Dedifferentiated amniotic fluid mesenchymal stem cell (primary cell): ENCODE measurements at regions not wholly inside any gene's neighbourhood (a gene's known extent, or its start where the extent isn't known, plus 50 kb on each side); places are given as distances from the start of the nearest gene placed in this dataset.

Experiments
- DNase-seq: peaks from one replicate; pipeline ENCODE4 v3.0.0-alpha.2; 2016; ENCODE audit errors: extremely low spot score

DNA sequence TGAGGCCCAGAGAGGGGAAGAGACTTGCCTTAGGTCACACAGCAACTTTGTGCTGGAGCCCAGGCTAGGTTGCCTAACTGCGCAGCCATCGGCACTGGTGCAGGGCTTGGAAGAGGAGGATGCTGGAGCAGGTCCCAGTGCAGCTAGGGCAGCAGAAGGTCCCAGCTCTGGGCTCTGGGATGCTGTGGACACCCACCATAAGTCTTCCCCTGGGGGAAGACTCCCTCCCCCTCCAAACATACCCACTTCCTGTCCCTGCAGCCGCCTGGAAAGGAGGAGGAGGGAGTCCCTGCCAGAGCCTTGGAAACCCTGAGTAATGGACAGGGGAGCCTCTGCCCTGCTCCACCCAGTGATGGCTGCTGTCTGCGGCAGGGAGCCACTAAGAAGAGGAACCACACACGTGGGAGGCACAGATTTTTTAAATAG lies 93.6 kb downstream of the NCR2 start:
- no peak for DNase-seq

DNA sequence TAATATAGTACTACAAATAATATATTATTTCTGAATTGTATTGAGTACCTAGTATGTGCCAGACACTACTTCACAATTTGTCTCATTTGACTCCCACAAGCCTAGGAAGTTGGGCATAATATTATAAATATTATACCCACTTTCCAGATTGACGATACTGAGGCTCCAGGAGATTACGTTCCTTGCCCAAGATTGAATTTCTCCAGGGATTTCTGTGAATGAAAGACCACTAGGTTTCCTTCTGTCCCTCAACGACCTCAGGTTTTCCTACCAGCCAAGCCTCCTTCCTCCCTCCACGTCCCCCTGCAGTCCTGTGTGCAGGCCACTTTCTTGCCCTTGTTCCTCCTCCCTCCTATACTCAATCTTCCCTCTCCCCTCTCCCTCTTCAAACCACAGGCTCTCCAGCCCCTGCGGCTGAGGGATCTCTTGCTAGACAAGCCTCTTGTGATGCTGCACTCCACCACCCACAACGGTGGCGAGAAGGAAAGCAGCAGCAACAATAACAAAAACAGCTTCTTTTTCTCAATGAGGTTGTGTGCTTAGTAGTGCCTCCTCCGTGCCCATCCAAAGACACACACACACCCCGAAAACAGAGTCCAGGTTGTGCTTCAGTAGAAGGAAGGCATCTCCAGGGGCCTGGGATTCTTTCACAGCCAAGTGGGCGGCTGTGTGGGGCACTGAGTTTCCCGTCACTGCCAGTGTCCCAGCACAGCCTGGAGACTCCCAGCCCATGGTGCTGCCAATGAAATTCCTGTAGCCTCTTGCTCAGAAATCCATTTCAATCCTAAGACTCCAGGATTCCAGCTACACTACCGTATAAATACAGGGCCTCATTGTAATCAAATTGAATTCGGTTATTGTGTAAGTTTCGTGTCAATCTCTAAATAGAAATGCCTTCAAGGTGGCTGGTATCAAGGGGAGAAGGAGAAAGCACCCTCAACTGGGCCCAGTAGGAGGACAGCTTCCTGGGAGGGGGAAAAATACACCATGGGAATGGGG lies 94.4 kb downstream of the NCR2 start:
- DNase-seq, result no peak

DNA sequence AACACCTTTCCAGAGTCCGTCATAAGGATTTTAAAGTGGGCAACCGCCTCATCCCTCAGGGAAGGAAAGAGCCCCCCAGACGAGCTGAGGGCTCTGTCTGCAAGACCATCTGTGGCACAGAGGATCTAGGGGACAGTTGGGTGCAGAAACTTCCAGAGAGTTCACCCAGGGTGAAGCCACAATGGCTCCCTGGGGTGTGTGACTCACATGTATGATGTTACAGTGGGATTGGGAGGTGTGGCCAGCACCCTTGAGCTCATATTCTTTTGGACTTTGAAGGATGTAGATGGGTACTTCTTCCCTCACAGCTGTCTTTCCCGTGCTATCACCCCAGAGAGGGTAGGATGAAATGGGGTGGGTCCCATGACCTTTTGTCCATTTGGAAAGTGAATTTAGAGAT lies 95.5 kb downstream of the NCR2 start:
- no peak for DNase-seq

DNA sequence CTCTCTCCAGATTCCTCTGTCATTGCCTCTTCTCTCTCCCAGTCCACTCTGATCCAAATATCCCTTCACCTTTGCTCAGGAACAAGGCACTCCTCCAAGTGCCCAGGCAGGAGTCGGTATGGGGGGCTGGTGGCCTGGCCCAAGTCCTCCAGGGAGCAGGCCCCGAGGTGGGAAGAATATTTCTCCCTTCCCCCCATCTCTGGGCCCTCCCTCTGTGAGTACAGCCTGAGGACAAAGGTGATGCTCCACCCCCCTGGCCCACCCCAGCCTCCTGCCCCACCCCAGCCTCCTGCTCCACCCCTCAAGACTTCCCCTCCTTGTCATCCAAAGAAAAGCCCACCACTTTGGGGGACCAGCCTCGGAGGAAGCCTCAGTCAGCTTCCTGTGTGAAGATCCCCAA lies 96.9 kb downstream of the NCR2 start:
- DNase-seq, result no peak

DNA sequence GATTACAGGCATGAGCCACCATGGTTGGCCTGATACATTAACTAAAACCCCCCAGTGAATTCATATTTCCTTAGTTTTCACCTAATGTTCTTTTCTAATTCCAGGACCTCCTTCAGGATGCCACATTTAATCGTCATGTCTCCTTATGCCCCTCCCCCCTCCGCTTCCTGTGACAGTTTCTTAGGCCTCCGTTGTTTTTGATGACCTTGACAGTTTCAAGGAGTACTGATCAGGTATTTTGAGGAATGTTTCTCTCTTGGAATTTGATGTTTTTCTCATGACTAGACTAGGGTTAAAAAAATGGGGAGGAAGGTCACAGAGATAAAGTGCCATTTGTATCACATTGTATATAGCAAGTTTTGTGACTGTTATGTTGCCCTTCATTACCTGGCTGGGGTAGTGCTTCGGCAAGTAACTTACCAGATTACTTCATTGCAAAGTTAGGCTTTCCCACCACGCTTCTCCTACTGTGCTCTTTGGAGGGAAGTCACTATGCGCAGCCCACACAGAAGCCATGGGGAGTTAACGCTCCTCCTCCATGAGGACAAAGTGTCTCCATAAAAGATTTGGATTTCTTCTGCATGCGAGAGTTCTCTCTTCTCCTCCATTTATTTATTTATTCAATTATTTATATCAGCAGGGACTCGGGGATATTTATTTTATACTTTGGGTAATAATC lies 99.5 kb downstream of the NCR2 start:
- DNase-seq, result no peak

DNA sequence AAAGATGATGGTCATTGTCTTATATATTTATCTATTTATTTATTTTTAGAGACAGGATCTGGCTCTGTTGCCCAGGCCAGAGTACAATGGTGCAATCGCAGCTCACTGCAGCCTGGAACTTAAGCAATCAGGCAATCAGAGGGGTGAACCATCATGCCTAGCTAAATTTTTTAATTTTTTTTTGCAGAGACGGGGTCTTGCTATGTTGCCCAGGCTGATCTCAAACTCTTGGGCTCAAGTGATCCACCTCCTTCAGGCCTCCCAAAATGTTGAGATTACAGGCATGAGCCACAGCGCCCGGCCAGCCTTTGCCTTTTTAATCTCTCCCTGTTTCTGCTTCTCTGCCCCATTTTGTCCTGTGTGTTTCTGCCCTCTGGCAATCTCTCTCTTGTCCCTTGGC lies 102.2 kb downstream of the NCR2 start:
- DNase-seq, result no peak

DNA sequence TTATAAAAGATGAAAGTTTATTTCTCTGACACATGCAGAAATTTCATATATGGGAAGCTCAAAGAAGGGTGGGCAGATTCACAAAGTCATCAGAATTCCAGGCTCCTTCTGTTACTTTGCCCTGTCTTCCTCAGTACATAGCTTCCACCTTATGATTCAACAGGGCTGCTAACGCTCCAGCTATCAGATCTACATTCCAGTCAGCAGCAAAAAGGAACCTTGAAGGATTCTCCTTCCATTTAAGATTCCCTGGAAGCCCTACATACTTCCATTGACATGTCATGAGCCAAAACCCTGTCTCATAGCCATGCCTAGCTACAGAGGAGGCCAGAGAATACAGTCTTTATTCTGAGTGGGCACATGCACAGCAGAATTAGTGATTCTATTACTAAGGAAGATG lies 103.3 kb downstream of the NCR2 start:
- no peak for DNase-seq

DNA sequence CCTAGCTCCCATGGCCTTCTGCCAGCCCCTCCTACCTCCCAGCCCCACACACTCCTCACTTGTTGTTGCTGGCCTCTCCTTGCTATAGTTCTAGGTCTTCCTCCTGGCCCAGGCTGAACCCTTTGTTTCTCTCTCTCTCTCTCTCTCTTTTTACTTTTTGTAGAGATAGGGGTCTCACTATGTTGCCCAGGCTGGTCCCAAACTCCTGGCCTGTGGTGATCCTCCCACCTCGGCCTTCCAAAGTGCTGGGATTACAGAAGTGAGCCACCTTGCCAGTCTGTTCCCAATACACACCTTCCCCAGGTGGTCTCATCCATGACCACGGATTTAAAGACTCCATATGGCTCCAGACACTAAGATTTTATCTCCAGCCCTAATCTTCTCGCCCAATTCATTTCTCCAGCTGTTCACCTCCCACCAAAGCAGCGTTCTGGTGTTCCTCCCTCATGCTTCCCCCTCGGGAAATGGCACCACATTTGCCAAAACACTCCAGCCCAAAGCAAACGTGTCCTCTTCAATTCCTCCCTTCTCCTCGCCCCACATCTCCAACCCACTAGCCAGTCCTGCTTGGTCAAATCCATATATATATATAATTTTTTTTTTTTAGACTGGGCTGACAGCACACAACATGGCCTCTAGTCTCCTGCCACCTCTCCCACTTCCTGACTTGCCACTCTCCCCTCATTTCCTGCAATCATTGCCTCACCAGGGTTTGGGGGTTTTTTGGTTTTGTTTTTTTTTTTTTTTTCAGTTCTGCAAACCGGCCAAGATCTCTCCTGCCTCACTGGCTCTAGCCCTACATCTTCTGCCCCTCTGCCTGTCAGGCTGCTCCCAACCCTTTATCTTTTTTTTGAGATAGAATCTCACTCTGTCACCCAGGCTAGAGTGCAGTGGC lies 104.4 kb downstream of the NCR2 start:
- DNase-seq, result no peak

DNA sequence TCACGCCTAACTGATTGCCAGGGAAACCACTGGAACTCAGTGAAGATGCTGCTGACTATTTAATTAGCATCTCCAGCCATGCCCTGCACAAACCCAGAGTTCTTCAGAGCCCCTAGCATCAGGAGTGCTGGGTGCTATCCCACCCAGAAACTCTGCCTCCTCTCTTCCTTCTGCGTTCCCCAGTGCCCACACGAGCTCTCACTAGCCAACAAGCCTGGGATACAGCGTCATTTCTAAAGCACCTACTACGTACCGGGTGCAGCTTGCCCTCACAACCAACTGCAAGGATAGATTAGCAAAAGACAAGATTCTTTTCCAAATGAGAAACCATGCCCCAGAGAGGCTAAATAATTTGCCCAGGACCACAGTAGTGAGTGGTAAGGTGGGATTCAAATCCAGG lies 105.2 kb upstream of the FOXP4 start:
- no peak for DNase-seq

DNA sequence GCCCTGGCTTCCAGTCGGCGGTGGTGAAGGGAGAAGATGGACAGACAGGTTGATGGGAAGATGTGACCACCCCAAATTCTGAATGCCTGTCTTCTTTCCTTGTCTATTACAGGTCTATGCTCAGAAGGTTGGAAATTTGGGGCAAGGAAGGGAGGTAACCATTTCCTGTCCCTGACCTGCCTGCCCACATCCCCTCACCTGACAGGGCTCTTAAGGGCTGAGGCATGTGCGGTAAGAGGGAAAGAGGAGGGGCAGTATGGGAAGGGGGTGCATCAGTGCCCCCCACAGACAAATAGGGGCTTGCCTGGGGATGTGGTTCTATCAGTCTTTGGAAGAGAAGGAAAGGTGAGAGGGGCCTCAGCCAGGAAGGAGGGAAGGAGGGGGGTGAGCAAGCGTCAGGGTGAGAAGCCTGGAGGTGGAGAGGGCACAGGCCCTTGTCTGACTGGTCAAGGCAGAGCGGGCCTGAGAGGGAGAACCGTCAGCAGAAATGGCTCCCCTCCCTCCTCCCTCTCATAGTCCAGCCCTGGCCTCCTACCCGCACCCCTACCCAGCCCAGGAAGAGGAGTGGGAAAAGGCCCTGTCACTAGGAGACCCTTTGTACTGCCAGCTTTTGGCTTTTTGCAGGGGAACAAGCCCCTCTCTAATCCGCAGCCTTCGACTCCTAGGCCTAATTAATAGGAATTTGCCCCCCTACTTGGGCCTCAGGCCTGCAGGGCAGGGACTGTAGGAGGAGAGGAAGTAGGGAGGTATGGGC lies 104.4 kb upstream of the FOXP4 start:
- DNase-seq, result no peak

DNA sequence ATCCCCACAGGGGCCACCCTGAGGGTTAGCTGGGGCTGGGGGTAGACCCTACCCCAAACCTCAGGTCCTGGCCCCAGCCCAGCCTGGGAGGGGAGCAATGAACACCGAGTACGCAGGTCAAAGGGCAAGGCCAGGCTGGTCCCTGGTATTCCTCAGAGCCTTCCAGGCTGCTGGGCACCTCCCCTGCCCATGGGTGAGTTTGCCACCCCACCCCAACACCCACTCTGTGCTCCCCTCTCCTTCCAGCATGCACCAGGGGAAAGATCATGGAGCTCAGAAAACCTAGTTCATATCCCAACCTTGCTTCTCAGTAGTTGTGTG lies 103.9 kb upstream of the FOXP4 start:
- DNase-seq, result no peak

DNA sequence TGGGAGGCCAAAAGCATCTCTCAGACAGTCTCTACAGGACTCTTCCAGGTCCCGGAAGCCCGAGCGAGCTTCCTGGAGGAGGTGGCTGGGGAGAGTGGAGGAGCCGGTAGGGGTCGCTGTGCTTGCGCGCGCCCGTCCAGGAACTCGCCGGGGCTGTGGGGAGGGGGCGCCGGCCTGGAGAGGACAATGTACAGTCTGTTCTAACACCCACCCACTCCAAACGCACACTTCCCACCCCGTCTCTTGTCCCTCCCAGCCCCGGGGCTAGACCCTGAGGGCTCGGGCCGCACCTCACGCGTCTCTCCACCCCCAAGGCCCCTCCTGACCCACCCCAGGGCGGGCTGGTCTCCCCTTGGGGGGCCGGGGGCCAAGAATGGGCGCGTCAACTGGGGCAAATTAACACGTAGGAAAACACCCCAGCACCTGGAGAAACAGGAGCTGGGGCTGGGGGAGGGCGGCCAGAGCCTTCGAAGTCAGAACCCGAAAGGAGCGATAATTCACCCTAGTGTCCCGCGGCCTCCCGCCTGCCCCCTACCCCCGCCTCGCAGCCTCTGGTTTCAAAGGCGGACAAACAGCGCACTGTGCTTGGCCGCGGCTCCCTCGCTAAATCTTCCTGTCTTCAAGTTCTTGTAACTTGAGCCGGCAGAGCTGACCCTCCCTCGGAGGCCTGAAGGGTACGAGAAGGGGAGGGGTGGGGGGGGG lies 103.2 kb upstream of the FOXP4 start:
- DNase-seq, result no peak

DNA sequence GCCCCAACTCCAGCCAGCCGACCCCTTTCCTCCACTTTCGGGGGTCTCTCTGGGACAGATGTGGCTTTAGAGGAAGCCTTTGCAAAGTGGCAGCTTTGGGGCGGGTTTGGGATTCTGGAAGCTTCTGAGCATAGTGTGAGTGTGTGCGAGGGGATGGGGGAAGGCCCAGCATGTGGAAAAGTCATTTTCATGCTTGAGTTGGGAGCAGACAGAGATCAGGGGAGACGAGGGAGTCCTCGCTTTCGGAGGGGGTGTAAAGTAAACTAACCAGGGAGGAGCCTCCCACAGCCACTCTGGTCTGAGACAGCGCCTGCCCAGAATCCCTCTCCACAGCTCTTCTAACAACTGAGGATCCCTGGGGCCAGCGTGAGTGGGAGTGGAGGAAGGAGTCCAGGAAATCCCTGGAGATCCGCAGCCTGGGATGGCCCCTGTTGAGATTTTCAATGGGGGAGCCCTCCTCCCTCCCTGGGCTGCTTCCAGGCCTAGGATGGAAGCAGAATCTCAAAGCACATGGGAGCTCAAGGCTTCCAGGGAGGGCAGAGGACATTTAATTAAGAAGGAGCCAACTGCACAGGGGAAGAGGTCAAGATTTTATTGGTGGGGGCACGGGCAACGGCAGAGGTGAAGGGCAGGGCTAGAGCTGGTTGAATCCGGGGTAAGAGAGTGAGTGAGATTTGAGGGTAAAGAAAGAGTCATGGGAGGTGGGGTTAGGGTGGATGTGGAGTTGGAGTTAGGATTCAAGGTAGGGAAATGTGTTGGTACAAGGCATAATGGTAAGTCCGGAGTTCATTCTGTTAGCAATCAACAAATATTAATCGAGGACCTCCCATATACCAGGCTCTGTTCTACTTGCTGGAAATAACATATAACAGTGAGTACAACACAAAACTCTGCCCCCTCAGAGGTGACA lies 102.3 kb upstream of the FOXP4 start:
- no peak for DNase-seq

DNA sequence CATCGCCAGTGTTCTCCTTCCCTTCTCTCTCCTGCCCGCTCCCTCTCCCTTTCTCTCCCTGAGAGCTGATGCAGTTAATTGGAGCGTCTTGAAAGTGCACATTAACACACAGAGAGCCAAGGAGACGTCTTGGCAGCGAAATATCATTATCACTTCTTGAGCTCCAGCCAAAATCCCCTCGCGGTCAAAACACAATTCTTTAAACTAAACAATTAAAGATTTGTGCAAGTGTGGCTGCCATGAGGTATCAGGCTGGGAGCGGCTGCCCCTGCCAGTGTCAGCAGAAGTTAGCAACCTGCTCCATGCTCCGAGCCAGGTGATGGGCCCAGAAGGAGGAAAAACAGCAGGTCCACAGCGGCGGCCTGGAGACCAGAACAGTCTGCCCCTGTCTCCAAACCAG lies 100.9 kb upstream of the FOXP4 start:
- no peak for DNase-seq

DNA sequence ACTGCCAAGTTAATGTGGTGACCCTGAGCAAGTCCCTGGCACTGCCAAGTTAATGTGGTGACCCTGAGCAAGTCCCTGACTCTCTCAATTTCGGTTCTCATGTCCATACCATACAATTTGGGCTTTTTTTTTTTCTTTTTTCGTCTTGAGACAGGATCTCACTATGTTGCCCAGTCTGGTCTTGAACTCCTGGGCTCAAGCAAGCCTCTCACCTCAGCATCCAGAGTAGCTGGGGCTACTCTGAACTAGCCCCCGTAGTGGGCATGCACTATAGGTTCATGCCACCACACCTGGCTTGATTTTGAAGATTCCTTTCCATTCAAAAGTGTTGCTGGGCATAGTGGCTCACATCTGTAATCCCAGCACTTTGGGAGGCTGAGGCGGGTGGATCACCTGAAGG lies 100.0 kb upstream of the FOXP4 start:
- DNase-seq, result no peak

DNA sequence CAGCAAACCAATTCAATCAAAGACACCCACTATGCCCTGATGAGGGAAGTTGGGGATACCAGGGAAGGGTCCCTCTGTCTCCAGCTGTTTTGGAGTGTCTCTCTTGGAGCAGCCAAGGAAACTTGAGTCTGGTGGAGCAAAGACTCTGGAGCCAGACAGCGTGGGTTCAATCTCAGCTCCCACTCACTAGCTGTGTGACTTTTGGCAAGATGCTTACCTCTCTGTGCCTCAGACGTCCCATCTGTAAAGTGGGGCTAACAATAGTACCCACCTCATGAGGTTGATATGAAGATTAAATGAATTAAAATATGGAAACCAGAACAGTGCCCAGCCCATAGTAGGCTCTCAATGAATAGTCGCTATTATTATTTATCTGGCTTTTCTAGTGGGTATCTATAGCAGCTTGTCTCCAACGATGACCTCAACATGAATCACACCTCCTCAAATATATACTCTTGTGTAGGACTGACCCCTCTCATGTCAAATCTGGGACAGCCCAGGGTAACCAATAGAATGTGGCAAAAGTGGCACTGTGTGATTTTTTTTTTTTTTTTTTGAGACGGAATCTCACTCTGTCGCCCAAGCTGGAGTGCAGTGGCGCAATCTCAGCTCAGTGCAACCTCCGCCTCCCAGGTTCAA lies 99.2 kb upstream of the FOXP4 start:
- no peak for DNase-seq

DNA sequence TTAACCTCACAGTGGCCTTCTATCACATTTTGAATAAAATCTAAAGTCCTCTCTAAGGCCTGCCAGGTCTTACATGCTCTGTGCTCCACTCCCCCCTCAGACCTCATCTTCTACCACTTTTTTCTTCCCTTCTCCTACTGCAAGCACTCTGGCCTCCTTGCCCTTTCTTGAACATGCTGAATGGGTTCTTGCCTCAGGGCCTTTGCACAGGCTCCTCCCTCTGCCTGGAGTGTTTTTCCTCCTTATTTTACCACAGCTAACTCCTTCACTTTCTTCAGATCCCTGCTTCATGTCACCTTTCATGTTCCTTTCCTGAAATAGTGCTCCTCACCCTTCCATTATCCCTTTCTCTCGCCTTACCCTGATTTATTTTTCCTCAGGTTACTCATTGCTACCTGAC lies 97.9 kb upstream of the FOXP4 start:
- no peak for DNase-seq

DNA sequence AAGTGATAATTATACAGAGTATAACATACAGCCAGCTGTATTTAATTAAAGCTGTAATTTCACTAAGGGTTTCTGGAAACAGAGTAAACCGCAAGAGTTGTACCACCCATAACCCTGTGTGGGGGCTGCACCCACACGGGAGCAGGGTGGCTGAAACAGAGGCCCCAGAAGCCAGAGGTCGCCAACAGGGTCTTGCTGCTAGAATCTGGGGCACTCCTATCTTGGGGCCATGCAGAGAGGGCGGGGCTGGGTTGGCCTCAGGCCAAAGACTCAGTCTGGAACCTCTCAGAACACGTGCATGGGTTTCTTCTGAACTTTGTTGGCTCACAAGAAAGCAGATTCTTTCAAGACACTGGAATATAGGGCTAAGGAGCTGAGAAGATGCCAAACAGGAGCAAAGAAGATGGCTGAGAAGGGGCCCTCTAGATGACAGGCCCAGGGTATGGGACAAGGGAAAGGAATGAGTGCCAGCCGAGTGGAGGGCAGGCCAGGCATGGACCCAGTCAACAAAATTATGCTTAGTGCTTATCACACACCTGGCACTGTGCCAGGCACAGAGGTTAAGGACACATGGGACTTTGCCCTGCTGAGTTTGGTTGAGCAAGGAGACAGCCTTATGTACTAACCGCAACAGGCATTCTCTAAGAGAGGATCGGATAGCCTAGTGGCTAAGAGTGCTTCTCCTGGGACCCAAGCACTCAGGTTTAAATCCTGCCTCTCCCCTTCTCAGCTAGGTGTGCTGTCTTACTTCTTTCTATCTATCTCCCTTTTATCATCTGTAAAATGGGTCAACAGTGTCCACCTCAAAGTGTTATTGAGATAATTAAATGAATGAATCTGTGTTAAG lies 96.6 kb upstream of the FOXP4 start:
- DNase-seq, result no peak
